Neural crest cell (in vitro differentiated cells): ENCODE measurements at regions not wholly inside any gene's neighbourhood (a gene's known extent, or its start where the extent isn't known, plus 50 kb on each side); places are given as distances from the start of the nearest gene placed in this dataset.

Experiments used
- DNase-seq: peaks from one replicate; pipeline ENCODE4 v3.0.0; 2021; ENCODE audit warnings: low read depth, mixed read lengths, low spot score
- H3K27ac Mint-ChIP-seq: one replicate; pipeline ENCODE4 v1.8.0; 2021; ENCODE audit warnings: mild to moderate bottlenecking, mixed read lengths; ENCODE audit not compliant: unreplicated experiment
- H3K27me3 Mint-ChIP-seq: 2 replicates; pipeline ENCODE4 v1.8.0; 2021; ENCODE audit warnings: low read depth, mild to moderate bottlenecking, mixed read lengths
- H3K36me3 Mint-ChIP-seq: 2 replicates; pipeline ENCODE4 v1.8.0; 2021; ENCODE audit warnings: low read depth, mild to moderate bottlenecking, mixed read lengths
- H3K4me1 Mint-ChIP-seq: 2 replicates; pipeline ENCODE4 v1.8.0; 2021; ENCODE audit warnings: mixed read lengths
- H3K4me3 Mint-ChIP-seq: one replicate; pipeline ENCODE4 v1.8.0; 2021; ENCODE audit warnings: mild to moderate bottlenecking, mixed read lengths
- H3K9me3 Mint-ChIP-seq: 2 replicates; pipeline ENCODE4 v1.8.0; 2021; ENCODE audit warnings: mixed read lengths
- TF ChIP-seq, protein P1 (sequence below): fragments of 200-600 bp; sonication (generic); conservative IDR thresholded peaks from 2 replicates; pipeline ENCODE4 v1.5.0; 2021; ENCODE audit warnings: antibody characterized with exemption, mild to moderate bottlenecking

DNA sequence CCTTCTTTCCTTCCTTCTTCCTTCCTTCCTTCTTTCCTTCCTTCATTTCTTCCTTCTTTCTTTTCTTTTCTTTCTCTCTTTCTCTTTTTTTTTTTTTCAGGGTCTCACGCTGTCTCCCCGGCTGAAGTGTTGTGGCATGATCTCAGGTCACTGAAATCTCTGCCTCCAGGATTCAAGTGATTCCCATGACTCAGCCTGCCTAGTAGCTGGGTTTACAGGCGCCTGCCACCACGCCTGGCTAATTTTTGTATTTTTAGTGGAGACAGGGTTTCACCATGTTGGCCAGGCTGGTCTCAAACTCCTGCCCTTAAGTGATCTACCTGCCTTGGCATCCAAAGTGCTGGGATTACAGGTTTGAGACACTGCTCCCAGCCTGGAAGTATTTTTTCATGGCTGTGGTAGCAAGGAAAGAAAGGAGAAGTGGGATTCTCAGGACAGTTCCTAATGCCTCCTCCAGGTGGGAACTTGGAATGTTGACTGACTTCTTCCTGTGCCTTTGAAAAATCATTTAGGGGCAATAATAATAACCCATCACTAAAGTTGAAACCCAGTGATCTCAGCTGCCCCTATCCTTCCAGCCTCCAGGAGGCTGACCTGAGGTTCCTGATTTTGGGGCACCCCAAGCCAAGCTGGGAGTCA lies 89.3 kb upstream of the CELF4 start:
- peaks cover 14% of the 10 kb centered on the region for H3K4me1 Mint-ChIP-seq
- no peaks in the 10 kb centered on the region for H3K36me3 Mint-ChIP-seq
- H3K9me3 Mint-ChIP-seq = peaks cover 7% of the 10 kb centered on the region
- no peaks in the 10 kb centered on the region for H3K27me3 Mint-ChIP-seq
- no peak overlapping the region for H3K4me3 Mint-ChIP-seq
- H3K27ac Mint-ChIP-seq = no peak overlapping the region
- no peak for DNase-seq
- TF ChIP-seq, protein P1, sequence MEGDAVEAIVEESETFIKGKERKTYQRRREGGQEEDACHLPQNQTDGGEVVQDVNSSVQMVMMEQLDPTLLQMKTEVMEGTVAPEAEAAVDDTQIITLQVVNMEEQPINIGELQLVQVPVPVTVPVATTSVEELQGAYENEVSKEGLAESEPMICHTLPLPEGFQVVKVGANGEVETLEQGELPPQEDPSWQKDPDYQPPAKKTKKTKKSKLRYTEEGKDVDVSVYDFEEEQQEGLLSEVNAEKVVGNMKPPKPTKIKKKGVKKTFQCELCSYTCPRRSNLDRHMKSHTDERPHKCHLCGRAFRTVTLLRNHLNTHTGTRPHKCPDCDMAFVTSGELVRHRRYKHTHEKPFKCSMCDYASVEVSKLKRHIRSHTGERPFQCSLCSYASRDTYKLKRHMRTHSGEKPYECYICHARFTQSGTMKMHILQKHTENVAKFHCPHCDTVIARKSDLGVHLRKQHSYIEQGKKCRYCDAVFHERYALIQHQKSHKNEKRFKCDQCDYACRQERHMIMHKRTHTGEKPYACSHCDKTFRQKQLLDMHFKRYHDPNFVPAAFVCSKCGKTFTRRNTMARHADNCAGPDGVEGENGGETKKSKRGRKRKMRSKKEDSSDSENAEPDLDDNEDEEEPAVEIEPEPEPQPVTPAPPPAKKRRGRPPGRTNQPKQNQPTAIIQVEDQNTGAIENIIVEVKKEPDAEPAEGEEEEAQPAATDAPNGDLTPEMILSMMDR = no peak

DNA sequence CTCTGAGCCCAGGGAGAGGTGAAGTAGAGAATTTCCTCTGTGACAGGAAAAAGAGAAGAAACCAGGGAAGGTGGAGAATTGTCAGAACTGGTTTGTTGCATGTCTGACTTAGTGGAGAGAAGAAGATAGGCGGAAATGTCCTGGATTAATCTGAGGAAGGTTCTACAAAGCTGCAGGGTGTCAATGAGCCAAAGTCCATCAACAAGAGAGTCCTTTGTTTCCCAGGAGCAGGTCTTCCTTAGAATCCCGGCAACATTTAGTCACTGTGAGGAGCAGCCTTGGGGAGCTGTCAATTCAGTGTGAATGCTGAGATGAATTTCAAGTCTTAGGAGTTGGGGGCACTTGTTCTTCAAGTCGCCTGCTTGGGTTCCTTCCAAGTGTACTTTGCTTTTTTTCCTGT lies 88.4 kb upstream of the CELF4 start:
- peaks cover 10% of the 10 kb centered on the region for H3K9me3 Mint-ChIP-seq
- DNase-seq = no peak
- no peaks in the 10 kb centered on the region for H3K27me3 Mint-ChIP-seq
- H3K27ac Mint-ChIP-seq = no peak overlapping the region
- H3K4me3 Mint-ChIP-seq = no peak overlapping the region
- TF ChIP-seq, protein P1 = no peak
- peaks cover 3% of the 10 kb centered on the region for H3K36me3 Mint-ChIP-seq
- H3K4me1 Mint-ChIP-seq = peaks cover 14% of the 10 kb centered on the region

DNA sequence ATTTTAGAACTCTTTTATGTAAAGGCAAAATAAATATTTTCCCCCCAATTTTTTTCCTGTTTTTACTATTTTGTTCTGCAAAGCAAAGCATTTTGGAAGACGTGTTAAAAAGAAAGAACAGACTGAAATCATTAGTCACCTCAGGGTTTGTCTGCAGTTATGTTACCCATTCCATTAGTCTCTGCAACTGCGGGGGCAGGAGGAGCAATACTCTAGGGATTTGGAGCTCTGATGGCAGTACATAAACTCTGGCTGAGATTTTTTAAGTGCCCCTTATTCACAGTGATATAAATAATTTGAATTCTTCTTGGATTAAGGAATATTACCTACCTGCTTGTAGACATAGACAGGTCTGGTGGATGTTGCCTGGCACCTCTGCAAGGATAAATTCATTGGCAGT lies 88.0 kb upstream of the CELF4 start:
- Mint-ChIP-seq H3K9me3 (peaks cover 10% of the 10 kb centered on the region), H3K27ac (no peak overlapping the region), H3K4me3 (no peak overlapping the region), H3K4me1 (peaks cover 14% of the 10 kb centered on the region), H3K27me3 (no peaks in the 10 kb centered on the region), H3K36me3 (peaks cover 3% of the 10 kb centered on the region)
- no peak for DNase-seq
- TF ChIP-seq, protein P1 = no peak

DNA sequence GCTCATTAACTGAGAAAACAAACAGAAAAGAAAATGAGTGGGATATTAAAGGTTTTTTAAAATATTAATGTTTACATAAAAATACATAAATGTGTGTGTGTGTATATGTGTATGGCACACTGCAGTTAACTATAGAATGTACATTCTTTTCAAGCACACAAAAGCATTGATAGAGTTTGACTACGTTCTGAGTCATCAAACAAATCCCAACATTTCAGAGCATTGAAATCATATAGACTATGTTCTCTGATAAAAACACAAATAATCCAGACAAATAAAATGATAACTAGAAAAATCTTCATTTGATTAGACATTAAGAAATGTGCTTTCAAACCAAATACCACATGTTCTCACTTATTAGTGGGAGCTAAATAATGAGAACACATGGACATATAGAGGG lies 84.3 kb upstream of the CELF4 start:
- Mint-ChIP-seq H3K4me1 (peaks cover 9% of the 10 kb centered on the region), H3K27me3 (no peaks in the 10 kb centered on the region), H3K9me3 (peaks cover 10% of the 10 kb centered on the region), H3K27ac (no peak overlapping the region), H3K4me3 (no peak overlapping the region), H3K36me3 (peaks cover 7% of the 10 kb centered on the region)
- TF ChIP-seq, protein P1 = no peak
- no peak for DNase-seq

DNA sequence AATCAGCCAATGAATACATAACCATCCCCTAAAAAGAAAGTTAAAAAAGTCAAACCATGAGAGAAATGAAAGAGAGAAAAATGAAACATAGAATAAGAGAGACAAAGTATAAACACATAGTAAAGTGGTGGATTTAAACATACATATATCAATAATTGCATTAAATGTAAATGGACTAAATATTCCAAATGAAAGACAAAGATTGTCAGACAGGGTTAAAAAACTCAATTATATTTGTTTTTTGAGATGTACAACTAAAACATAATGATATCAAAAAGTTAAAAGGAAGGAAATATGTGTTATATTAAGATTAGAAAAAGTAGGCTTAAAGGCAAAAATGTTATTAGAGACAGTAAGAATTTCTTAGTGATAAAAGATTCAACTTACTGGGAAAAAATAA lies 83.8 kb upstream of the CELF4 start:
- H3K27ac Mint-ChIP-seq = no peak overlapping the region
- H3K36me3 Mint-ChIP-seq = peaks cover 7% of the 10 kb centered on the region
- no peak for DNase-seq
- no peaks in the 10 kb centered on the region for H3K27me3 Mint-ChIP-seq
- peaks cover 11% of the 10 kb centered on the region for H3K9me3 Mint-ChIP-seq
- peaks cover 9% of the 10 kb centered on the region for H3K4me1 Mint-ChIP-seq
- TF ChIP-seq, protein P1 = no peak
- H3K4me3 Mint-ChIP-seq = no peak overlapping the region

DNA sequence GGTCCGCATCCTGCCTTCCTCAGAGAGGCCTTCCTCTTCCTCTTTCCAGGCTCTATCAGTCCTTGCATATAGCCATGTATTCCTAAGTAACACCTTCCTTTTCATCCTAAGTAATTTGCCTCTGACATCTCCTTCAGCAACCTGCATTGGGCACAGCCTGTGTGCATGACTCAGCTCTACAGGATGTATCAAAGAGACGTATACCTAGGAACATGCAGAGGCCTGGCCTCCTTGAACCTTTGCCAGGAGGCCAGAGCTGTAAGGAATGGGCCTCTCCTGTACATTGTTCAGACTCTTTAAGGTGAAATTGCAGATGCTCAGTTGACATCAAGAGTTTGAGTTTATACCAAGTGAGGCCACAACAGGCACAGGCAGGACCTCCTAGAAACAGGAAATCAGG lies 76.0 kb upstream of the CELF4 start:
- no peak overlapping the region for H3K4me3 Mint-ChIP-seq
- no peak for DNase-seq
- TF ChIP-seq, protein P1 = no peak
- H3K9me3 Mint-ChIP-seq = peaks cover 10% of the 10 kb centered on the region
- H3K4me1 Mint-ChIP-seq = no peaks in the 10 kb centered on the region
- no peak overlapping the region for H3K27ac Mint-ChIP-seq
- no peaks in the 10 kb centered on the region for H3K27me3 Mint-ChIP-seq
- peaks cover 9% of the 10 kb centered on the region for H3K36me3 Mint-ChIP-seq
